Suprapubic skin (tissue), 4 donors: ENCODE measurements at regions not wholly inside any gene's neighbourhood (a gene's known extent, or its start where the extent isn't known, plus 50 kb on each side); places are given as distances from the start of the nearest gene placed in this dataset.

ENCODE experiments used
- POLR2A ChIP-seq, 2 donors: fragments of 450-650 bp; IDR thresholded peaks; one replicate each; pipeline ENCODE4 v1.6.1; 2017; ENCODE audit warnings: antibody characterized with exemption in 2 of 2, mild to moderate bottlenecking in 2 of 2, moderate library complexity in 2 of 2
- POLR2AphosphoS5 ChIP-seq, 3 donors: sonication (generic); formaldehyde crosslinking; IDR thresholded peaks; one replicate each; pipeline ENCODE4 v1.6.1; 2017; ENCODE audit warnings: antibody characterized with exemption in 3 of 3

DNA sequence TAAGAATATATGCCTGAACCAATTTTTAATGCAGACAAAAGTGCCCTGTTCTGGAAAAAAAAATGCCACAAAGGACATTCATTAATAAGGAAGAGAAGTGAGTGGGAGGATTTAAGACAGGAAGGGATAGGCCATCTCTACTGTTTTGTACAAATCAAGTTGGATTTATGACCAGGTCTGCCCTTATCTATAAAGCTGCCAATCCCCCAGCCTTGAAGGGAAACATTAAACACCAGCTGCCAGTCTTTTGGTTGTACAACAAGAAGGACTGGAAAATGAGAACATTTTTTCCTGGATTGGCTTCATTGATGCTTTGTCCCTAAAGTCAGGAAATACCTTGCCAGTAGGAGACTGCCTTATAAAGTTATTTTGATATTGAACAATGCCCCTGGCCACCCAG is 444.0 kb downstream of the NPHP4 start:
- TF ChIP-seq POLR2AphosphoS5 (IDR thresholded peaks at IDR 0.05) (no peak), POLR2A (IDR thresholded peaks at IDR 0.05) (no peak)
